Central memory CD8-positive, alpha-beta T cell (primary cell): ENCODE measurements at regions not wholly inside any gene's neighbourhood (a gene's known extent, or its start where the extent isn't known, plus 50 kb on each side); places are given as distances from the start of the nearest gene placed in this dataset.

Experiments used
- ATAC-seq: fragments of 150-1000 bp; cut with Tn5 transposase; replicated peaks from 2 replicates; pipeline ENCODE4 v1.10.0; 2022; ENCODE audit warnings: mild to moderate bottlenecking, moderate FRiP score, moderate number of reproducible peaks; ENCODE audit not compliant: poor library complexity, severe bottlenecking; ENCODE audit errors: extremely low read depth
- DNase-seq, 2 donors: peaks; one replicate each; pipeline ENCODE4 v3.0.0; 2021; ENCODE audit warnings: low spot score in 2 of 2
- H3K27ac Mint-ChIP-seq: one replicate; pipeline ENCODE4 v1.8.0; 2022; ENCODE audit warnings: low read depth, mild to moderate bottlenecking, moderate library complexity, mixed read lengths
- H3K27me3 Mint-ChIP-seq: one replicate; pipeline ENCODE4 v1.8.0; 2022; ENCODE audit warnings: mixed read lengths
- H3K36me3 Mint-ChIP-seq: one replicate; pipeline ENCODE4 v1.8.0; 2022; ENCODE audit warnings: mild to moderate bottlenecking, moderate library complexity, mixed read lengths; ENCODE audit not compliant: insufficient read depth
- H3K4me1 Mint-ChIP-seq: one replicate; pipeline ENCODE4 v1.8.0; 2022; ENCODE audit warnings: mixed read lengths
- H3K4me3 Mint-ChIP-seq: one replicate; pipeline ENCODE4 v1.8.0; 2022; ENCODE audit warnings: mild to moderate bottlenecking, moderate library complexity, mixed read lengths
- H3K9me3 Mint-ChIP-seq: one replicate; pipeline ENCODE4 v1.8.0; 2022; ENCODE audit warnings: mixed read lengths

GRCh38 chr9:115373000-115373709, 255.2 kb upstream of the TNC start:
- Mint-ChIP-seq H3K4me3 (no peak overlapping the region), H3K9me3 (peaks cover 6% of the 10 kb centered on the region), H3K4me1 (no peaks in the 10 kb centered on the region), H3K27me3 (peaks cover 10% of the 10 kb centered on the region), H3K36me3 (no peaks in the 10 kb centered on the region), H3K27ac (no peak overlapping the region)
- no peak for DNase-seq
- ATAC-seq = no peak

- H3K9me3 Mint-ChIP-seq = peaks cover 6% of the 10 kb centered on the region
- ATAC-seq (no peak), DNase-seq (no peak)
- H3K4me1 Mint-ChIP-seq = no peaks in the 10 kb centered on the region
- H3K27me3 Mint-ChIP-seq = peaks cover 10% of the 10 kb centered on the region
- no peak overlapping the region for H3K27ac Mint-ChIP-seq
- H3K36me3 Mint-ChIP-seq = no peaks in the 10 kb centered on the region
- H3K4me3 Mint-ChIP-seq = no peak overlapping the region
These were observed 255.7 kb upstream of the TNC start for GRCh38 chr9:115373710-115374045.

GRCh38 chr9:115374724-115375268, 256.8 kb upstream of the TNC start:
- H3K4me1 Mint-ChIP-seq = no peaks in the 10 kb centered on the region
- H3K27ac Mint-ChIP-seq = no peak overlapping the region
- peaks cover 6% of the 10 kb centered on the region for H3K9me3 Mint-ChIP-seq

GRCh38 chr9:115378241-115378640, 260.3 kb upstream of the TNC start:
- no peak for ATAC-seq
- no peak overlapping the region for H3K4me3 Mint-ChIP-seq
- H3K4me1 Mint-ChIP-seq = no peaks in the 10 kb centered on the region
- no peak overlapping the region for H3K27ac Mint-ChIP-seq
- no peak for DNase-seq
- peaks cover 9% of the 10 kb centered on the region for H3K27me3 Mint-ChIP-seq
- H3K9me3 Mint-ChIP-seq = peaks cover 5% of the 10 kb centered on the region
- no peaks in the 10 kb centered on the region for H3K36me3 Mint-ChIP-seq

More at GRCh38 chr9:115374724-115375268, 256.8 kb upstream of the TNC start:
- DNase-seq = no peak
- Mint-ChIP-seq H3K4me3 (no peak overlapping the region), H3K27me3 (peaks cover 10% of the 10 kb centered on the region), H3K36me3 (no peaks in the 10 kb centered on the region)
- ATAC-seq = no peak

GRCh38 chr9:115378758-115379157, 260.8 kb upstream of the TNC start:
- Mint-ChIP-seq H3K4me1 (no peaks in the 10 kb centered on the region), H3K27me3 (peaks cover 9% of the 10 kb centered on the region), H3K4me3 (no peak overlapping the region), H3K36me3 (no peaks in the 10 kb centered on the region), H3K27ac (no peak overlapping the region), H3K9me3 (peaks cover 5% of the 10 kb centered on the region)
- no peak for DNase-seq
- ATAC-seq = no peak

- Mint-ChIP-seq H3K27me3 (peaks cover 9% of the 10 kb centered on the region), H3K36me3 (no peaks in the 10 kb centered on the region), H3K9me3 (peaks cover 5% of the 10 kb centered on the region), H3K27ac (no peak overlapping the region), H3K4me1 (no peaks in the 10 kb centered on the region), H3K4me3 (no peak overlapping the region)
- DNase-seq (no peak), ATAC-seq (no peak)
These were observed 261.8 kb upstream of the TNC start for GRCh38 chr9:115379719-115380118.

GRCh38 chr9:115382865-115383264, 264.9 kb upstream of the TNC start:
- Mint-ChIP-seq H3K4me3 (no peak overlapping the region), H3K27me3 (peaks cover 9% of the 10 kb centered on the region), H3K36me3 (no peaks in the 10 kb centered on the region), H3K27ac (no peak overlapping the region), H3K4me1 (no peaks in the 10 kb centered on the region), H3K9me3 (peaks cover 5% of the 10 kb centered on the region)
- ATAC-seq = no peak
- no peak for DNase-seq

GRCh38 chr9:115385383-115386122, 267.6 kb upstream of the TNC start:
- H3K4me3 Mint-ChIP-seq = no peak overlapping the region
- ATAC-seq = no peak
- H3K36me3 Mint-ChIP-seq = no peaks in the 10 kb centered on the region
- peaks cover 9% of the 10 kb centered on the region for H3K27me3 Mint-ChIP-seq
- H3K27ac Mint-ChIP-seq = no peak overlapping the region
- H3K9me3 Mint-ChIP-seq = peaks cover 5% of the 10 kb centered on the region
- no peaks in the 10 kb centered on the region for H3K4me1 Mint-ChIP-seq
- no peak for DNase-seq

GRCh38 chr9:115386963-115387770, 269.2 kb upstream of the TNC start:
- H3K27ac Mint-ChIP-seq = no peak overlapping the region
- H3K36me3 Mint-ChIP-seq = no peaks in the 10 kb centered on the region
- H3K4me1 Mint-ChIP-seq = no peaks in the 10 kb centered on the region
- no peaks in the 10 kb centered on the region for H3K9me3 Mint-ChIP-seq
- no peaks in the 10 kb centered on the region for H3K27me3 Mint-ChIP-seq
- DNase-seq (no peak), ATAC-seq (no peak)
- no peak overlapping the region for H3K4me3 Mint-ChIP-seq

GRCh38 chr9:115391168-115391825, 273.3 kb upstream of the TNC start:
- Mint-ChIP-seq H3K27me3 (peaks cover 12% of the 10 kb centered on the region), H3K36me3 (no peaks in the 10 kb centered on the region), H3K9me3 (no peaks in the 10 kb centered on the region), H3K4me3 (no peak overlapping the region), H3K4me1 (no peaks in the 10 kb centered on the region), H3K27ac (no peak overlapping the region)
- ATAC-seq = no peak
- no peak for DNase-seq

- no peak overlapping the region for H3K27ac Mint-ChIP-seq
- no peaks in the 10 kb centered on the region for H3K36me3 Mint-ChIP-seq
- H3K4me3 Mint-ChIP-seq = no peak overlapping the region
- DNase-seq (no peak), ATAC-seq (no peak)
- peaks cover 12% of the 10 kb centered on the region for H3K27me3 Mint-ChIP-seq
- no peaks in the 10 kb centered on the region for H3K9me3 Mint-ChIP-seq
- H3K4me1 Mint-ChIP-seq = no peaks in the 10 kb centered on the region
These were observed 276.2 kb upstream of the TNC start for GRCh38 chr9:115393976-115394775.
